Stomach (tissue), 4 donors: ENCODE measurements at regions not wholly inside any gene's neighbourhood (a gene's known extent, or its start where the extent isn't known, plus 50 kb on each side); places are given as distances from the start of the nearest gene placed in this dataset.

ENCODE experiments used
- CTCF ChIP-seq, 7 experiments: fragments of 450-650 bp in 4 of 7; fragments of 200-600 bp in 3 of 7; sonication (generic) in 3 of 7; IDR thresholded peaks; one replicate each; pipeline ENCODE4 v1.5.1; 2016 to 2019; ENCODE audit warnings: antibody characterized with exemption in 7 of 7, control low read depth in 2 of 7, mild to moderate bottlenecking in 1 of 7
- POLR2A ChIP-seq, 4 donors: fragments of 450-650 bp; IDR thresholded peaks; one replicate each; pipeline ENCODE4 v1.6.1; 2016; ENCODE audit warnings: antibody characterized with exemption in 4 of 4, control low read depth in 2 of 4, mild to moderate bottlenecking in 1 of 4, moderate library complexity in 1 of 4
- POLR2AphosphoS5 ChIP-seq, 3 donors: sonication (generic); formaldehyde crosslinking; IDR thresholded peaks; one replicate each; pipeline ENCODE4 v1.6.1; 2016; ENCODE audit warnings: antibody characterized with exemption in 3 of 3

GRCh38 chr7:47094462-47094861 is 487.4 kb downstream of the TNS3 start:
- TF ChIP-seq CTCF (IDR thresholded peaks at IDR 0.05) = no peak
- no peak for TF ChIP-seq POLR2A (IDR thresholded peaks at IDR 0.05)
- TF ChIP-seq POLR2AphosphoS5 (IDR thresholded peaks at IDR 0.05) = no peak
